GM19438 (cell line): ENCODE measurements at regions not wholly inside any gene's neighbourhood (a gene's known extent, or its start where the extent isn't known, plus 50 kb on each side); places are given as distances from the start of the nearest gene placed in this dataset.

Experiments used
- ATAC-seq: cut with Tn5 transposase; IDR thresholded peaks from one replicate; pipeline ENCODE4 v1.9.1; 2021; ENCODE audit warnings: low read depth; ENCODE audit not compliant: unreplicated experiment

- no peak for ATAC-seq
These were observed 87.8 kb downstream of the PMP22 start for GRCh38 chr17:15177343-15177742.

- no peak for ATAC-seq
These were observed 89.8 kb downstream of the PMP22 start for GRCh38 chr17:15175356-15175755.

DNA sequence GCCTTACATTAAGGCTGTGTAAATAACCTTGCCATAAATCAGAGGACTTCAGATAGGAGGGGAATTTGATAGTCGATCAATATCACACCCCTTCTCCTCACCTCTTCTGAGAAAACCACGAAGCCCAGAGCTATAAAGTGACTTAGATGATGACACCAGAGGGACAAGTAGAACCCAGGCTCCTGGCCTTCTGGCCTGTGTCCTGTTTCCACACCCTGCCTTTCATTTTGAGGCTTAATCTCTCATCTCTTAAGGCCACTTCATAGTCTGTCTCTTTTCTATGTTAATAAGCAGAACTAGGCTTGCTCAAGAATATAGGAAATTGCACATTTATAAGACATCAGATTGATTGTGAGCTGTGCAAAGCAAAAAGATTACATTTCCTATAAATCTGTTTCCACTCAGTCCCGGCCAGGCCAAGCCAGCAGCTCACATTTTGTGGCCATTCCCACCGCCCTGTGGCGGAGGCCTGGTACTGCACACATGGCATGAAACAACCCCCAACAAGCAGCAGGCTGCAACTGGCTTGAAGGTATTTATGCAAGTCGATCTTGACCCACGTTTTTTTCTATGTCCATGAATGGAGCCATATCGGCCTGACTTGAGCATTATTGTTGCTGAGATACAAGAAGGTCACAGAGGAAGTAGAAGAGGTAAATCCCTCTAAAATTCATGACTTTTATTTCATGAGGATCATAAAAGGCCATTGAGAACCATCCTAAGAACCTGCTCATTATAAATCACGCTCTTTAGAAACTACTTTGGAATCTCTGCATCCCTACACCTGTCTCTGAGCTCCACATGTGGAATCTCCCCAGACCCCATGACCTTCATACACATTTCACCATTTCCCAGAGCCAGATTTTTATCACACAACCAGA is 93.7 kb downstream of the PMP22 start:
- no peak for ATAC-seq

DNA sequence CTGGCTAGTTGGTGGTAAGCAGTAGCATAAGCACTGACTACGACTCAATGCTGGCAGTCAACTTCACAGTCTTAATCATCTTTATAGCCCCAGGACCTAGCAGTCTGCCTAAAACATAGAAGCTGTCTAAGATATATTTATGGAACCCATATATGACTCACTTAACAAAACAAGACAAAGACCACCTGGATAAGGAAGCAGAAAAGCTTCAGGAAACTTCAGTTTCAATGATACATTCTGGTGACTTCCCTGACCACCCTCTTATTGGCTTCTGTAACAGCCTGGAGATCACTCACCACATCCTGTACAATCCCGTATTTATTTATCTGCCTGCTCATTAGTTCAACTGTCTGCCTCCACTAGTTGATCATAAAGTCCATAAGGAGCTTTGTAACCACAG is 95.5 kb downstream of the PMP22 start:
- no peak for ATAC-seq

DNA sequence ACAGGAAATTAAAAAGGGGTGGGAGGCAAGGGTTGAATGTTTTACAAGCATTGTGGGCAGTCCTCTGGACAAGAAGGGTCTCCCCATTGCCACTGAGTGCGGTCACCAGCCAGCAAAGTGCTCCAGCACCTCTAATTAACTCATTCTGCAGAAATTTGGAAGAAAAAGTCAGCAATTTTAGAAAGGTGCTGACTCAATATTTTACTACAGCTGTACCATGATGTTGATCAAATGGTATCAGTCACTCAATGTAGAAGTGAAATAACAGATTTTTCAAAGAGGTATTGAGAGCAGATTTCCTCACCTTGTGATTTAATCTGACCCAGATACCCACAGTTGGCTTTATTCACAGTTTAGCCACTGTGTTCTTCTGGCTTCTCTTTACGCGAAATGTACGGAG is 96.7 kb downstream of the PMP22 start:
- ATAC-seq, result no peak

- ATAC-seq, result no peak
These were observed 103.7 kb downstream of the PMP22 start for GRCh38 chr17:15161395-15161794.

DNA sequence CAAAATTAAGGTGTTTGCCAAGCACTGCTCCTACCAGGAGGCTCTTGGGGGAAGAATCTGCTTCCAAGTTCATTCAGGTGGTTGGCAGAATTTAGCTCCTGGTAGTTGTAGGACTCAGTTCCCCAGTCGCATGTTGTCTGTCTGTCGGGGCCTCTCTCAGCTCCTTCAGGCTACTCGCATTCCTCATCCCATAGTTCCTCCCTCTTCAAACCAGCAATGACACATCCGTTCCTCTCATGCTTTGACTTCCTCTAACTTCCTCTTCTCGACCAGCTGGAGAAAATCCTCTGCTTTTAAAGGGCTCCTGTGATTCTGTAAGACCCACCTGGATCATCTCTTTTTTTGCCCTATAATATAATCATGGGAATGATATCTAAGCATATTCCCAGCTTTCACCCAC is 108.1 kb downstream of the PMP22 start:
- no peak for ATAC-seq

- no peak for ATAC-seq
These were observed 110.5 kb downstream of the PMP22 start for GRCh38 chr17:15154618-15155017.

DNA sequence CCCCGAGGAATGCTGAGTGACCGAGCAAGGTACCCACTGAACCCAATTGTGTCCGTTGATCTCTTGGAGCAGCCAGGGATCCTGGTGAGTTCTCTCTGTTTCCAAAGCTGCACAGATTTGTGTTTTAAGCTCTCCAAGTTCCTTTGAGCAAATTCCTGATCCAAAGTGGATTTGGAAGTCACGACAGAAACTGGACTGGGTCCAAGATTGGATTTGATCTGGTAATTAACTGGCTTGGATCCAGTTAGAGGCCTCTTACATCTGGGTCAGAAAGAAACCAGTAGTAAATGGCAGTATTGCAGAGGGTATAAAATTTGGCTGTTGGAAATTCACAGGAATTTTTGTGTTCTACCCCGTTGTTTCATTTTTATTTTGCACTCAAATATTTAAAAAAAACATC is 119.5 kb downstream of the PMP22 start:
- ATAC-seq, result no peak

- ATAC-seq, result no peak
These were observed 121.6 kb downstream of the PMP22 start for GRCh38 chr17:15143524-15143923.

DNA sequence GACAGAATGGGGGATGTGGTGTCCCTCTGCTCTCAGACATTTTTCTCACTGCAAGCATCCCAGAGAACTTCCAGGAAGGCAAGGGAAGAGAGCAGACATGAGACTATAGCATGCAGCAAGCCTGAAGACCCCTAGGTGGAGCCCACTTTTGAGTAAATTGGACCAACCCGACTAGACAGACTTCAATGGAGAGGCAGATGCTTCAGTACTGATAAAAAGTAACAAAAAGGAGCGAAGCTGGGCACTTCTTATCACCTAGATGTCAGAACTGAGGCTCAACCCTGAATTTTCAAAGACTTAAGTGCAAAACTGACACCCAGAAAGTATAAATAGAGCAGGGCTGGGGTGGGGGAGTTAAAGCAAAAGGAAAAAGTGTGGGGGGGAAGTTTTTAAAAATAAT is 130.8 kb downstream of the PMP22 start:
- ATAC-seq, result no peak

DNA sequence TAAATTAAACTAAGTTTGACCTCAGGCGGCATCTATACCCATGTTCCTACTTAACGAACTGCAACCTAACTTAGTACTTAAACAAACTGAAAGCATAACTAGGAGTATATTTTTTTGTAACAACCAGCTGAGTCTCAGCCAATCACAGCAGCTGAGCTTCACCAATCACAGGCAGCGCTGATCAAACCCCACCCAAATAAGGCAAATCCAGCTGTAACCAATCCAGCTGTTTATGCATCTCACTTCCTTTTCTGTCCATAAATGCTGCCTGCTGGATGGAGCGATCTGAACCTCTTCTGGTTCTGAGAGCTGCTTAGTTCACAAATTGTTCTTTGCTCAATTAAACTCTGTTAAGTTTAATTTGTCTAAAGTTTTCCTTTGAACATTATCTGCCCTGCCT is 131.3 kb downstream of the PMP22 start:
- no peak for ATAC-seq

- no peak for ATAC-seq
These were observed 132.0 kb downstream of the PMP22 start for GRCh38 chr17:15133143-15133542.

DNA sequence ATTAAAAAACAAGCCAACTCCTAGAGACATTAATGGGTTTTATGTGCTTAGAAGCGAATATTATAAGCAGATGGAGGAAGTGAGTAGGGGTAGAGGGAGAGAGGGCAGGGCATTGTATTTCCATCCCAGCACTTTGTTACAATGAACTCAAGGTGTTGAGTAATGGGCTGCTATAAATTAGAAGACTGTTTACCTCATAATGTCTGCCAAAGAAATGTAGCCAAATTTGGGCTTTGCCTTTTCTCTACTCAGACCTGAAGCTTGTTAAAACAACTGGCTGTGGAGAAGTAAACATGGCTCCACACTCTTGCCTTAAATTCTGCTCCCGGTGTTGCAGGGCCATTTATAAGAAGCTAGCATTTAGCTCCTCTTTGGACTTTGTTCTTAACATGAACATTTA is 134.7 kb downstream of the PMP22 start:
- ATAC-seq, result no peak

GRCh38 chr17:15129986-15130385 is 135.1 kb downstream of the PMP22 start:
- no peak for ATAC-seq

- ATAC-seq, result no peak
These were observed 140.4 kb downstream of the PMP22 start for GRCh38 chr17:15124746-15125145.

DNA sequence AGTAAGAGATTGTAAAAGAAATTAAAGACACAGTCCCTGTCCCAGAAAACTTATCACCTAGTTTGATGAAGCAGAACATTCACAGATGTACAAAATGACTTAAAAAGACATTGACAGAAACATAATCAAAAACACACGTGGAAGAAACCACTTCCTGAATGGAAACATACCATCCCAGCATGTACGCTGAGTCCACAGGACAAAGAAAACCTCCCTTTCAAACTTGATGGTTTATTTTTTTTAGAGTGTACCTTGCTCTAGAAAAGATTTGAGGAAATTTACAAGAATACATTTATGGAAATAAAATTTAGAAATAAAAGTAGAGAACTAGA is 140.9 kb downstream of the PMP22 start:
- no peak for ATAC-seq

DNA sequence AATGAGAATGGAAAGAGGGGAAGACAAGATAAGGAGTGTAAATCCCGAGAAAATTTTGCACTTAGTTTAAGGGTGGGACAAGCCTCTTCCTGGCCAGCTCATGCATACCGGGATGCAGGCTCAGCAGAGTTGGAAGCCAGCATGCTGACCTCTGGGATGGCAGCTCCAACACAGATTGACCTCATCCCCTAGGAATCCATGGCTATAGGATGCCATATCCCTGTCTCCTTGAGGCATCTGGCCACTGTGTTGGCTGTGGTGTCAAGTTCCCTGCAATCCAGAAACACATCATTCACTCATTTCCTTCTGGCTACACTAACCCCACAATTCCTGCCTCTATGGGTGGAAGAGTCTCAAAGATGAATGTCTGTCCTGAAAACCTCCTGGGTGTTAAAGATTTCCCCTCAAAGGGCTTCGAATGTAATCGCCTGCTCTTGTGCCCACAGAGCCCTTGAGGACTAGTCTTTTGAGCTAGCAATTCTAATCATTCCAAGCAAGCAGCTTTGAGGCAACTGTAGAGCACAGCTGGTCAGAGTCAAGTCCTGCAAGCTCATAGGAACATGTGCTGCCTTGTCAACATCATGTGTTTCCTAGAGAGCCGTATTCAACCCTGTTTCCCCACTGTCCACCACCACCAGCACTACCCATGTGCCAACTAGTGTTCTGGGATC is 141.4 kb downstream of the PMP22 start:
- ATAC-seq, result no peak

- ATAC-seq, result no peak
These were observed 142.3 kb downstream of the PMP22 start for GRCh38 chr17:15122857-15123256.

DNA sequence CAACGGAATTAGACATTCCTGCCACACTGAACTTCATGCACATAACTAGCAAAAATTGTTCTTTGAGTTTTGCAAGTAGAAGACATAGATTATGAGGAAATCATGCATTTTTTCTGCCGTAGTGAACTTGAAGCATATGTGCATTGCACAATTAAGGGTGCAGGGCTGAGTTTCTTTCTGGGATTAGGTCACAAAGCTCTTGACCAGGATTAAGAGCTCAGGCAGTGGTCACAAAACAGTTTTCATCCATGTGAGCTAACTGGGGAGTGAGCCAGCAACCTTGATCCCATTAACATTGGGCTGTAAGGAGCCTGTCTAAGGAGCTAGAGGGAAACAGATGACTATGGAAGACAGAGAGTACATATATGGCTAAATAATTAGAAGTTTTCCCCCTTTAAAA is 143.7 kb downstream of the PMP22 start:
- no peak for ATAC-seq

- ATAC-seq, result no peak
These were observed 145.2 kb downstream of the PMP22 start for GRCh38 chr17:15119968-15120367.

DNA sequence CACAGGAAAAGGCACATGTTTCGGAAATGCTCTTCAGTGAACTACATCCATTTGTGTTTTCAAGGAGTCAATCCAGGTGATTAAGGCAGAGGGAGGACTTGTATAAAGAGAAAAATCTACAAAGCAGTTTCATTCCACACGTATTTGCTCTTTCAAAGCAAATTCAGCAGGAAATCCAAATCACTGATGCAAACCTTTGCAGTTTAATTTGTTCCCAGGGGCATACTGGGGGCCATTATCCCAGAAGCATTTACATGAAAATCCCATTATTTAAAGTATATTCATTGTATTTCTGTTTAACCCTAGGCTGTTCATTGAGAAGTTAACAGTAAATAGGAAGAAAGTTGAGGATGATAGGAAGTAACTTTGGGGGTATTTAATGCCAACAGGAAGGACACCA is 147.9 kb downstream of the PMP22 start:
- ATAC-seq, result no peak
